GM12873 (cell line): ENCODE measurements at regions not wholly inside any gene's neighbourhood (a gene's known extent, or its start where the extent isn't known, plus 50 kb on each side); places are given as distances from the start of the nearest gene placed in this dataset.

ENCODE experiments used
- CTCF ChIP-seq: IDR thresholded peaks from 2 replicates; pipeline ENCODE4 v1.5.1; 2012; ENCODE audit warnings: low read depth, mild to moderate bottlenecking, moderate library complexity, low read length, control low read depth; ENCODE audit not compliant: insufficient read depth; ENCODE audit errors: missing control alignments

- TF ChIP-seq CTCF = no peak
Observed at GRCh38 chr4:71258323-71258722, 80.5 kb upstream of the SLC4A4 start.

GRCh38 chr4:71259280-71259679 lies 79.5 kb upstream of the SLC4A4 start:
- no peak for TF ChIP-seq CTCF

GRCh38 chr4:71259911-71260331 lies 78.9 kb upstream of the SLC4A4 start:
- TF ChIP-seq CTCF = no peak

- no peak for TF ChIP-seq CTCF
Observed at GRCh38 chr4:71260544-71260943, 78.3 kb upstream of the SLC4A4 start.

GRCh38 chr4:71261001-71261400 lies 77.8 kb upstream of the SLC4A4 start:
- TF ChIP-seq CTCF = no peak

GRCh38 chr4:71261633-71262121 lies 77.1 kb upstream of the SLC4A4 start:
- TF ChIP-seq CTCF = no peak

- TF ChIP-seq CTCF = no peak
Observed at GRCh38 chr4:71262161-71262560, 76.7 kb upstream of the SLC4A4 start.

GRCh38 chr4:71266090-71266794 lies 72.6 kb upstream of the SLC4A4 start:
- TF ChIP-seq CTCF = no peak
